PC-3 (cell line): ENCODE measurements at regions not wholly inside any gene's neighbourhood (a gene's known extent, or its start where the extent isn't known, plus 50 kb on each side); places are given as distances from the start of the nearest gene placed in this dataset.
"Not testable (repeated sequence)": the region's sequence is repeated elsewhere in the genome, so short reads cannot be mapped to it uniquely, and the experiment has no call there.

ENCODE experiments used
- ATAC-seq: fragments of 200-7000 bp; cut with Tn5 transposase; 2 replicates; pipeline ENCODE4 v1.9.1; 2020; ENCODE audit warnings: mild to moderate bottlenecking, moderate library complexity
- BruUV-seq: library from RNA; stranded (reverse); fragments of 400-500 nt; replicated peaks from 2 replicates; lab custom pipeline; 2021; lab: Mats Ljungman, UMichigan
- CTCF ChIA-PET: fragments of 300-600 bp; sonication (Branson Sonifier 250); formaldehyde crosslinking; loops from one replicate; lab custom pipeline; 2022; ENCODE audit warnings: antibody characterized with exemption; lab: Charles Lee
- POLR2A ChIA-PET: fragments of 300-600 bp; sonication (Branson Sonifier 250); formaldehyde crosslinking; loops from one replicate; lab custom pipeline; 2022; ENCODE audit warnings: antibody characterized with exemption; ENCODE audit not compliant: unreplicated experiment; lab: Charles Lee
- DNase-seq: peaks from one replicate; pipeline ENCODE4 v3.0.0-alpha.2; 2015
- H2AFZ ChIP-seq: fragments of 300-600 bp; sonication (generic); 2 replicates; pipeline ENCODE4 v1.6.0; 2016; ENCODE audit warnings: antibody characterized with exemption, low read length
- H3F3A ChIP-seq: fragments of 300-600 bp; sonication (generic); one replicate; pipeline ENCODE4 v1.6.0; 2017; ENCODE audit warnings: antibody characterized with exemption, low read length, control low read depth, mild to moderate bottlenecking; ENCODE audit not compliant: unreplicated experiment
- H3K27ac ChIP-seq: fragments of 300-600 bp; sonication (generic); 2 replicates; pipeline ENCODE4 v1.5.1; 2016; ENCODE audit warnings: mild to moderate bottlenecking, low read length
- H3K27me3 ChIP-seq: fragments of 300-600 bp; sonication (generic); 2 replicates; pipeline ENCODE4 v1.6.1; 2016; ENCODE audit warnings: low read length, mixed read lengths
- H3K36me3 ChIP-seq: fragments of 300-600 bp; sonication (generic); 2 replicates; pipeline ENCODE4 v1.6.1; 2016; ENCODE audit warnings: low read depth, mixed run types, low read length, mixed read lengths
- H3K4me1 ChIP-seq: fragments of 300-600 bp; sonication (generic); 2 replicates; pipeline ENCODE4 v1.5.1; 2016; ENCODE audit warnings: low read length; ENCODE audit not compliant: insufficient read depth
- H3K4me2 ChIP-seq: fragments of 300-600 bp; sonication (generic); 2 replicates; pipeline ENCODE4 v1.6.0; 2016; ENCODE audit warnings: low read length
- H3K4me3 ChIP-seq: fragments of 300-600 bp; sonication (generic); 2 replicates; pipeline ENCODE4 v1.5.1; 2016; ENCODE audit warnings: mild to moderate bottlenecking, low read length, mixed read lengths
- H3K79me2 ChIP-seq: fragments of 300-600 bp; sonication (generic); 2 replicates; pipeline ENCODE4 v1.6.1; 2017; ENCODE audit warnings: low read length, mixed read lengths
- H3K9ac ChIP-seq: fragments of 300-600 bp; sonication (generic); 2 replicates; pipeline ENCODE4 v1.6.0; 2016; ENCODE audit warnings: mild to moderate bottlenecking, low read length
- H3K9me2 ChIP-seq: fragments of 300-600 bp; sonication (generic); replicated peaks from 2 replicates; pipeline ENCODE4 v1.6.1; 2016; ENCODE audit warnings: mixed run types, low read length, mixed read lengths
- H3K9me3 ChIP-seq: fragments of 300-600 bp; sonication (generic); 2 replicates; pipeline ENCODE4 v1.6.1; 2016; ENCODE audit warnings: low read length, mixed read lengths
- H4K20me1 ChIP-seq: fragments of 300-600 bp; sonication (generic); 2 replicates; pipeline ENCODE4 v1.6.1; 2016; ENCODE audit warnings: low read length, mixed read lengths
- EZH2 ChIP-seq: fragments of 300-600 bp; sonication (generic); IDR thresholded peaks from one replicate; pipeline ENCODE4 v1.6.1; 2017; ENCODE audit warnings: antibody characterized with exemption, mild to moderate bottlenecking, low read length; ENCODE audit not compliant: unreplicated experiment
- EZH2phosphoT487 ChIP-seq: fragments of 300-600 bp; sonication (generic); IDR thresholded peaks from 2 replicates; pipeline ENCODE4 v1.6.1; 2018; ENCODE audit warnings: mild to moderate bottlenecking, antibody characterized with exemption, low read length, borderline replicate concordance
- intact Hi-C: fragments of 100-400 bp; cut with micrococcal nuclease; formaldehyde crosslinking; loops from 2 replicates; pipeline ENCODE4 v1.9.0; 2023
- TF ChIP-seq, protein P1 (sequence below): fragments of 300-600 bp; sonication (generic); conservative IDR thresholded peaks from 2 replicates; pipeline ENCODE4 v1.5.1; 2017; ENCODE audit warnings: antibody characterized with exemption, low read depth, mild to moderate bottlenecking, low read length

DNA sequence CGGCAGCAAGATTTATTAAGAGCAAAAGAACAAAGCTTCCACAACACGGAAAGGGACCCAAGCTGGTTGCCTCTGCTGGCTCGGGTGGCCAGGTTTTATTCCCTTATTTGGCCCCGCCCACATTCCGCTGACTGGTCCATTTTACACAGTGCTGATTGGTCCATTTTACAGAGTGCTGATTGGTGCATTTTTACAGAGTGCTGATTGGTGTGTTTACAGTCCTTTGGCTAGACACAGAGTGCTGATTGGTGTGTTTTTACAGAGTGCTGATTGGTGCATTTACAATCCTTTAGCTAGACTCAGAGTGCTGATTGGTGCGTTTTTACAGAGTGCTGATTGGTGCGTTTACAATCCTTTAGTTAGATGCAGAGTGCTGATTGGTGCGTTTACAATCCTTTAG lies 358.4 kb upstream of the PDE3A start:
- H3K9ac ChIP-seq, DNase-seq, BruUV-seq, H3K79me2 ChIP-seq, intact Hi-C loops, H3F3A ChIP-seq, H4K20me1 ChIP-seq, H3K4me3 ChIP-seq, ATAC-seq, H3K9me3 ChIP-seq, H3K9me2 ChIP-seq, H3K4me2 ChIP-seq, CTCF ChIA-PET, H2AFZ ChIP-seq, H3K27me3 ChIP-seq, POLR2A ChIA-PET, H3K27ac ChIP-seq, H3K36me3 ChIP-seq, H3K4me1 ChIP-seq: not testable (repeated sequence)

DNA sequence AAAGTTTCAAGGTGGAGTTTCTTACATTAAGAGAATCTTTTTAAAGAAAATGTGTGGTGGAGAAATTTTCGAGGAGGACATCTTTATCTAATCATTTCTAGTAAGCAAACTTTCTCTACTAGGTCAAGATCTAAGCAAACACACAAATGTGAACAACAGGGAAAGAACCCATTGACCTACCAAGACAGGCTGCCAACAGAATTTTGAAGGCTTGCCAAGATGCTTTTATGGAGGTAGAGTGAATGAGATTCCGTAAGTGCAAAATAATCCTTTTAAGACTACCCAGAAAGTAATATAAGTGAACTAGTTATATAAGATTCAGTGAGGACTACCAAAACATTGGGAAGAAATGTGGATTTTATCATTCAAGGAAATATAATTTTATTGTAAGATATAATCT lies 357.1 kb upstream of the PDE3A start:
- DNase-seq, result no peak
- intact Hi-C loops, result no loop called here
- H3K27ac ChIP-seq, result no peak overlapping the region
- no peaks in the 10 kb centered on the region for H3F3A ChIP-seq
- H3K27me3 ChIP-seq, result no peaks in the 10 kb centered on the region
- H3K36me3 ChIP-seq, result no peaks in the 10 kb centered on the region
- BruUV-seq, result no TSS peak
- ATAC-seq, result no peak
- ChIA-PET CTCF (no interaction called here), POLR2A (no interaction called here)
- no peak overlapping the region for H3K4me2 ChIP-seq
- no peaks in the 10 kb centered on the region for H3K9me3 ChIP-seq
- no peaks in the 10 kb centered on the region for H4K20me1 ChIP-seq
- TF ChIP-seq EZH2phosphoT487 (no peak), EZH2 (no peak)
- TF ChIP-seq, protein P1, sequence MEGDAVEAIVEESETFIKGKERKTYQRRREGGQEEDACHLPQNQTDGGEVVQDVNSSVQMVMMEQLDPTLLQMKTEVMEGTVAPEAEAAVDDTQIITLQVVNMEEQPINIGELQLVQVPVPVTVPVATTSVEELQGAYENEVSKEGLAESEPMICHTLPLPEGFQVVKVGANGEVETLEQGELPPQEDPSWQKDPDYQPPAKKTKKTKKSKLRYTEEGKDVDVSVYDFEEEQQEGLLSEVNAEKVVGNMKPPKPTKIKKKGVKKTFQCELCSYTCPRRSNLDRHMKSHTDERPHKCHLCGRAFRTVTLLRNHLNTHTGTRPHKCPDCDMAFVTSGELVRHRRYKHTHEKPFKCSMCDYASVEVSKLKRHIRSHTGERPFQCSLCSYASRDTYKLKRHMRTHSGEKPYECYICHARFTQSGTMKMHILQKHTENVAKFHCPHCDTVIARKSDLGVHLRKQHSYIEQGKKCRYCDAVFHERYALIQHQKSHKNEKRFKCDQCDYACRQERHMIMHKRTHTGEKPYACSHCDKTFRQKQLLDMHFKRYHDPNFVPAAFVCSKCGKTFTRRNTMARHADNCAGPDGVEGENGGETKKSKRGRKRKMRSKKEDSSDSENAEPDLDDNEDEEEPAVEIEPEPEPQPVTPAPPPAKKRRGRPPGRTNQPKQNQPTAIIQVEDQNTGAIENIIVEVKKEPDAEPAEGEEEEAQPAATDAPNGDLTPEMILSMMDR, result no peak
- H3K4me1 ChIP-seq, result no peaks in the 10 kb centered on the region
- H3K4me3 ChIP-seq, result no peak overlapping the region
- no peaks in the 10 kb centered on the region for H3K9me2 ChIP-seq
- no peak overlapping the region for H2AFZ ChIP-seq
- no peaks in the 10 kb centered on the region for H3K79me2 ChIP-seq
- H3K9ac ChIP-seq, result no peak overlapping the region

DNA sequence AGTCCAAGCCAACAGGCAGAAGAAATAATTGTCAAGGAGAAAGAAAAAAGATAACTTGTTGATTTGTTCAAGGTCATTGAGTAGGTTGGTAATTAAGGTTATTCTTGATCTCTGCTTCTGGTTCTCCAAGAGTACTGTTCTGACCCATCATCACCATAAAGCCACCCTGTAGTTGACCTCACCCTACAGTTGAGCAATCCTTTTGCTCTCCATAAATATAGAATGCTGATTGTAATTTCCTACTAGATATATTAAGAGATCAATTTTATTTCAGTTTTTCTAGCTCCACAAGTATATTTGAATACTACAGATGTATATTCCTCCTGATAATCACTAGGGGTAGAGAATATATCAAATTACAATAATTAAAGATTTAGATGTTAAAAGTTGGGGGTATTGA lies 350.5 kb upstream of the PDE3A start:
- POLR2A ChIA-PET, result no interaction called here
- no peak overlapping the region for H3K27ac ChIP-seq
- BruUV-seq, result no TSS peak
- H3F3A ChIP-seq, result no peaks in the 10 kb centered on the region
- no peaks in the 10 kb centered on the region for H3K27me3 ChIP-seq
- no peaks in the 10 kb centered on the region for H4K20me1 ChIP-seq
- no peak overlapping the region for H3K4me3 ChIP-seq
- no peaks in the 10 kb centered on the region for H3K79me2 ChIP-seq
- H3K4me1 ChIP-seq, result no peaks in the 10 kb centered on the region
- DNase-seq (no peak), ATAC-seq (no peak)
- no peak overlapping the region for H3K9ac ChIP-seq
- no peaks in the 10 kb centered on the region for H3K9me2 ChIP-seq
- no peak overlapping the region for H3K4me2 ChIP-seq
- H2AFZ ChIP-seq, result no peak overlapping the region
- TF ChIP-seq EZH2, result no peak
- TF ChIP-seq, protein P1, result no peak
- TF ChIP-seq EZH2phosphoT487, result no peak
- intact Hi-C loops, result no loop called here
- CTCF ChIA-PET, result no interaction called here
- no peaks in the 10 kb centered on the region for H3K9me3 ChIP-seq
- no peaks in the 10 kb centered on the region for H3K36me3 ChIP-seq
